T-helper 2 cell treated with Interferon-gamma antibody and Interleukin-4, amounts not matched to agents 5 μg/mL and 100 μg/mL, for 36 hours (primary cell): ENCODE measurements at regions not wholly inside any gene's neighbourhood (a gene's known extent, or its start where the extent isn't known, plus 50 kb on each side); places are given as distances from the start of the nearest gene placed in this dataset.

Experiments
- DNase-seq: peaks from one replicate; pipeline ENCODE4 v3.0.0; 2021; ENCODE audit warnings: low spot score
- H3K27ac Mint-ChIP-seq: one replicate; pipeline ENCODE4 v1.8.0; 2021; ENCODE audit warnings: mild to moderate bottlenecking, mixed read lengths
- H3K27me3 Mint-ChIP-seq: one replicate; pipeline ENCODE4 v1.8.0; 2021; ENCODE audit warnings: low read depth, mixed read lengths
- H3K36me3 Mint-ChIP-seq: one replicate; pipeline ENCODE4 v1.8.0; 2021; ENCODE audit warnings: low read depth, mixed read lengths
- H3K4me1 Mint-ChIP-seq: one replicate; pipeline ENCODE4 v1.8.0; 2021; ENCODE audit warnings: low read depth, mixed read lengths
- H3K4me3 Mint-ChIP-seq: one replicate; pipeline ENCODE4 v1.8.0; 2022; ENCODE audit warnings: mild to moderate bottlenecking, moderate library complexity, mixed read lengths
- H3K9me3 Mint-ChIP-seq: one replicate; pipeline ENCODE4 v1.8.0; 2021; ENCODE audit warnings: mixed read lengths

GRCh38 chr14:22416193-22416592 lies 172.8 kb downstream of the DAD1 start:
- Mint-ChIP-seq H3K4me1 (no peaks in the 10 kb centered on the region), H3K27me3 (no peaks in the 10 kb centered on the region), H3K9me3 (no peaks in the 10 kb centered on the region), H3K36me3 (no peaks in the 10 kb centered on the region), H3K27ac (no peak overlapping the region), H3K4me3 (no peak overlapping the region)
- no peak for DNase-seq

GRCh38 chr14:22415605-22415959 lies 173.4 kb downstream of the DAD1 start:
- Mint-ChIP-seq H3K27me3 (no peaks in the 10 kb centered on the region), H3K36me3 (no peaks in the 10 kb centered on the region), H3K9me3 (no peaks in the 10 kb centered on the region), H3K27ac (no peak overlapping the region), H3K4me1 (no peaks in the 10 kb centered on the region), H3K4me3 (no peak overlapping the region)
- DNase-seq = no peak

- no peaks in the 10 kb centered on the region for H3K4me1 Mint-ChIP-seq
- no peak for DNase-seq
- no peak overlapping the region for H3K4me3 Mint-ChIP-seq
- H3K27ac Mint-ChIP-seq = no peak overlapping the region
- no peaks in the 10 kb centered on the region for H3K27me3 Mint-ChIP-seq
- no peaks in the 10 kb centered on the region for H3K9me3 Mint-ChIP-seq
- no peaks in the 10 kb centered on the region for H3K36me3 Mint-ChIP-seq
Measured at GRCh38 chr14:22414876-22415604, 174.0 kb downstream of the DAD1 start.

- no peak for DNase-seq
- no peaks in the 10 kb centered on the region for H3K36me3 Mint-ChIP-seq
- no peaks in the 10 kb centered on the region for H3K9me3 Mint-ChIP-seq
- H3K27me3 Mint-ChIP-seq = no peaks in the 10 kb centered on the region
- no peak overlapping the region for H3K27ac Mint-ChIP-seq
- H3K4me1 Mint-ChIP-seq = no peaks in the 10 kb centered on the region
- no peak overlapping the region for H3K4me3 Mint-ChIP-seq
Measured at GRCh38 chr14:22412926-22413411, 176.1 kb downstream of the DAD1 start.

- Mint-ChIP-seq H3K27ac (no peak overlapping the region), H3K9me3 (no peaks in the 10 kb centered on the region), H3K27me3 (no peaks in the 10 kb centered on the region), H3K36me3 (no peaks in the 10 kb centered on the region), H3K4me3 (no peak overlapping the region), H3K4me1 (no peaks in the 10 kb centered on the region)
- no peak for DNase-seq
Measured at GRCh38 chr14:22411398-22412055, 177.5 kb downstream of the DAD1 start.

GRCh38 chr14:22410497-22410896 lies 178.5 kb downstream of the DAD1 start:
- H3K27ac Mint-ChIP-seq = no peak overlapping the region
- DNase-seq = no peak
- H3K4me1 Mint-ChIP-seq = no peaks in the 10 kb centered on the region
- H3K36me3 Mint-ChIP-seq = no peaks in the 10 kb centered on the region
- H3K9me3 Mint-ChIP-seq = no peaks in the 10 kb centered on the region
- no peak overlapping the region for H3K4me3 Mint-ChIP-seq
- no peaks in the 10 kb centered on the region for H3K27me3 Mint-ChIP-seq

GRCh38 chr14:22409006-22409405 lies 180.0 kb downstream of the DAD1 start:
- Mint-ChIP-seq H3K4me3 (no peak overlapping the region), H3K4me1 (no peaks in the 10 kb centered on the region)

GRCh38 chr14:22408547-22408946 lies 180.5 kb downstream of the DAD1 start:
- no peaks in the 10 kb centered on the region for H3K9me3 Mint-ChIP-seq
- H3K27ac Mint-ChIP-seq = no peak overlapping the region
- no peak for DNase-seq
- H3K4me1 Mint-ChIP-seq = no peaks in the 10 kb centered on the region
- H3K36me3 Mint-ChIP-seq = no peaks in the 10 kb centered on the region
- H3K27me3 Mint-ChIP-seq = no peaks in the 10 kb centered on the region
- H3K4me3 Mint-ChIP-seq = no peak overlapping the region

More at GRCh38 chr14:22409006-22409405, 180.0 kb downstream of the DAD1 start:
- no peak overlapping the region for H3K27ac Mint-ChIP-seq
- H3K27me3 Mint-ChIP-seq = no peaks in the 10 kb centered on the region
- no peak for DNase-seq
- no peaks in the 10 kb centered on the region for H3K36me3 Mint-ChIP-seq
- no peaks in the 10 kb centered on the region for H3K9me3 Mint-ChIP-seq

GRCh38 chr14:22407033-22407432 lies 182.0 kb downstream of the DAD1 start:
- Mint-ChIP-seq H3K27ac (no peak overlapping the region), H3K27me3 (no peaks in the 10 kb centered on the region), H3K4me3 (no peak overlapping the region), H3K4me1 (no peaks in the 10 kb centered on the region), H3K36me3 (no peaks in the 10 kb centered on the region), H3K9me3 (no peaks in the 10 kb centered on the region)
- no peak for DNase-seq

GRCh38 chr14:22405201-22405600 lies 183.8 kb downstream of the DAD1 start:
- no peak overlapping the region for H3K27ac Mint-ChIP-seq
- no peaks in the 10 kb centered on the region for H3K27me3 Mint-ChIP-seq
- no peak for DNase-seq
- H3K4me1 Mint-ChIP-seq = no peaks in the 10 kb centered on the region
- H3K36me3 Mint-ChIP-seq = no peaks in the 10 kb centered on the region
- H3K9me3 Mint-ChIP-seq = no peaks in the 10 kb centered on the region
- no peak overlapping the region for H3K4me3 Mint-ChIP-seq

GRCh38 chr14:22403296-22403695 lies 185.7 kb downstream of the DAD1 start:
- no peaks in the 10 kb centered on the region for H3K4me1 Mint-ChIP-seq
- H3K4me3 Mint-ChIP-seq = no peak overlapping the region
- H3K9me3 Mint-ChIP-seq = no peaks in the 10 kb centered on the region
- DNase-seq = no peak
- H3K36me3 Mint-ChIP-seq = no peaks in the 10 kb centered on the region
- H3K27me3 Mint-ChIP-seq = no peaks in the 10 kb centered on the region
- no peak overlapping the region for H3K27ac Mint-ChIP-seq

- H3K27ac Mint-ChIP-seq = no peak overlapping the region
- no peaks in the 10 kb centered on the region for H3K4me1 Mint-ChIP-seq
- H3K9me3 Mint-ChIP-seq = no peaks in the 10 kb centered on the region
- no peak for DNase-seq
- no peaks in the 10 kb centered on the region for H3K36me3 Mint-ChIP-seq
- no peaks in the 10 kb centered on the region for H3K27me3 Mint-ChIP-seq
- no peak overlapping the region for H3K4me3 Mint-ChIP-seq
Measured at GRCh38 chr14:22400655-22401259, 188.3 kb downstream of the DAD1 start.

- no peaks in the 10 kb centered on the region for H3K4me1 Mint-ChIP-seq
- H3K4me3 Mint-ChIP-seq = no peak overlapping the region
- no peaks in the 10 kb centered on the region for H3K27me3 Mint-ChIP-seq
- H3K27ac Mint-ChIP-seq = no peak overlapping the region
- no peak for DNase-seq
- H3K36me3 Mint-ChIP-seq = no peaks in the 10 kb centered on the region
- H3K9me3 Mint-ChIP-seq = no peaks in the 10 kb centered on the region
Measured at GRCh38 chr14:22399776-22400175, 189.2 kb downstream of the DAD1 start.

- Mint-ChIP-seq H3K4me3 (no peak overlapping the region), H3K36me3 (no peaks in the 10 kb centered on the region), H3K27me3 (no peaks in the 10 kb centered on the region), H3K9me3 (no peaks in the 10 kb centered on the region), H3K4me1 (no peaks in the 10 kb centered on the region), H3K27ac (no peak overlapping the region)
- no peak for DNase-seq
Measured at GRCh38 chr14:22397221-22397737, 191.7 kb downstream of the DAD1 start.
